ENCODE measurements at regions not wholly inside any gene's neighbourhood (a gene's known extent, or its start where the extent isn't known, plus 50 kb on each side); places are given as distances from the start of the nearest gene placed in this dataset.

GRCh38 chr5:107776506-107776905 is 105.8 kb upstream of the EFNA5 start (continued):
- no peak for TF ChIP-seq CREB5 (CRISPR knock-in tag; IDR thresholded peaks at IDR 0.05; ENCODE audit: low read depth)
- no peak for TF ChIP-seq GLIS3 (CRISPR knock-in tag; IDR thresholded peaks at IDR 0.05)
- TF ChIP-seq, protein P1, sequence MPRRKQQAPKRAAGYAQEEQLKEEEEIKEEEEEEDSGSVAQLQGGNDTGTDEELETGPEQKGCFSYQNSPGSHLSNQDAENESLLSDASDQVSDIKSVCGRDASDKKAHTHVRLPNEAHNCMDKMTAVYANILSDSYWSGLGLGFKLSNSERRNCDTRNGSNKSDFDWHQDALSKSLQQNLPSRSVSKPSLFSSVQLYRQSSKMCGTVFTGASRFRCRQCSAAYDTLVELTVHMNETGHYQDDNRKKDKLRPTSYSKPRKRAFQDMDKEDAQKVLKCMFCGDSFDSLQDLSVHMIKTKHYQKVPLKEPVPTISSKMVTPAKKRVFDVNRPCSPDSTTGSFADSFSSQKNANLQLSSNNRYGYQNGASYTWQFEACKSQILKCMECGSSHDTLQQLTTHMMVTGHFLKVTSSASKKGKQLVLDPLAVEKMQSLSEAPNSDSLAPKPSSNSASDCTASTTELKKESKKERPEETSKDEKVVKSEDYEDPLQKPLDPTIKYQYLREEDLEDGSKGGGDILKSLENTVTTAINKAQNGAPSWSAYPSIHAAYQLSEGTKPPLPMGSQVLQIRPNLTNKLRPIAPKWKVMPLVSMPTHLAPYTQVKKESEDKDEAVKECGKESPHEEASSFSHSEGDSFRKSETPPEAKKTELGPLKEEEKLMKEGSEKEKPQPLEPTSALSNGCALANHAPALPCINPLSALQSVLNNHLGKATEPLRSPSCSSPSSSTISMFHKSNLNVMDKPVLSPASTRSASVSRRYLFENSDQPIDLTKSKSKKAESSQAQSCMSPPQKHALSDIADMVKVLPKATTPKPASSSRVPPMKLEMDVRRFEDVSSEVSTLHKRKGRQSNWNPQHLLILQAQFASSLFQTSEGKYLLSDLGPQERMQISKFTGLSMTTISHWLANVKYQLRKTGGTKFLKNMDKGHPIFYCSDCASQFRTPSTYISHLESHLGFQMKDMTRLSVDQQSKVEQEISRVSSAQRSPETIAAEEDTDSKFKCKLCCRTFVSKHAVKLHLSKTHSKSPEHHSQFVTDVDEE (CRISPR knock-in tag; IDR thresholded peaks at IDR 0.05) = no peak

GRCh38 chr5:107774316-107774715 is 103.6 kb upstream of the EFNA5 start:
- TF ChIP-seq SNAI2 (CRISPR knock-in tag; IDR thresholded peaks at IDR 0.05) (no peak), CSRNP3 (CRISPR knock-in tag; IDR thresholded peaks at IDR 0.05) (no peak)
- no peak for ATAC-seq

- TF ChIP-seq CSRNP3 (CRISPR knock-in tag; IDR thresholded peaks at IDR 0.05) = no peak
- TF ChIP-seq ZFP30 (CRISPR knock-in tag; IDR thresholded peaks at IDR 0.05) = no peak
- no peak for TF ChIP-seq ZFP3 (CRISPR knock-in tag; IDR thresholded peaks at IDR 0.05)
- ATAC-seq = no peak
These were observed 102.7 kb upstream of the EFNA5 start for GRCh38 chr5:107773479-107773878.

GRCh38 chr5:107772418-107773310 is 101.9 kb upstream of the EFNA5 start:
- no peak for ATAC-seq
- TF ChIP-seq ESRRG (CRISPR knock-in tag; IDR thresholded peaks at IDR 0.05) (no peak), RARB (CRISPR knock-in tag; IDR thresholded peaks at IDR 0.05) (no peak), GLIS3 (CRISPR knock-in tag; IDR thresholded peaks at IDR 0.05) (no peak), BACH2 (CRISPR knock-in tag; IDR thresholded peaks at IDR 0.05; ENCODE audit: borderline replicate concordance) (no peak), ZC3H10 (CRISPR knock-in tag; IDR thresholded peaks at IDR 0.05) (no peak)
- TF ChIP-seq, protein P2, sequence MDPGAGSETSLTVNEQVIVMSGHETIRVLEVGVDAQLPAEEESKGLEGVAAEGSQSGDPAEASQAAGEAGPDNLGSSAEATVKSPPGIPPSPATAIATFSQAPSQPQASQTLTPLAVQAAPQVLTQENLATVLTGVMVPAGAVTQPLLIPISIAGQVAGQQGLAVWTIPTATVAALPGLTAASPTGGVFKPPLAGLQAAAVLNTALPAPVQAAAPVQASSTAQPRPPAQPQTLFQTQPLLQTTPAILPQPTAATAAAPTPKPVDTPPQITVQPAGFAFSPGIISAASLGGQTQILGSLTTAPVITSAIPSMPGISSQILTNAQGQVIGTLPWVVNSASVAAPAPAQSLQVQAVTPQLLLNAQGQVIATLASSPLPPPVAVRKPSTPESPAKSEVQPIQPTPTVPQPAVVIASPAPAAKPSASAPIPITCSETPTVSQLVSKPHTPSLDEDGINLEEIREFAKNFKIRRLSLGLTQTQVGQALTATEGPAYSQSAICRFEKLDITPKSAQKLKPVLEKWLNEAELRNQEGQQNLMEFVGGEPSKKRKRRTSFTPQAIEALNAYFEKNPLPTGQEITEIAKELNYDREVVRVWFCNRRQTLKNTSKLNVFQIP (CRISPR knock-in tag; IDR thresholded peaks at IDR 0.05; ENCODE audit: borderline replicate concordance, low read depth) = no peak

- no peak for ATAC-seq
- TF ChIP-seq ZNF8 (CRISPR knock-in tag; IDR thresholded peaks at IDR 0.05) = no peak
- TF ChIP-seq SNAI2 (CRISPR knock-in tag; IDR thresholded peaks at IDR 0.05) = no peak
- TF ChIP-seq ISL1 (CRISPR knock-in tag; IDR thresholded peaks at IDR 0.05) = no peak
These were observed 101.2 kb upstream of the EFNA5 start for GRCh38 chr5:107771926-107772325.

- no peak for ATAC-seq
- TF ChIP-seq ZNF565 (CRISPR knock-in tag; conservative IDR thresholded peaks at IDR 0.05; ENCODE audit: low read depth) (no peak), ZFP30 (CRISPR knock-in tag; IDR thresholded peaks at IDR 0.05) (no peak), ZC3H10 (CRISPR knock-in tag; IDR thresholded peaks at IDR 0.05) (no peak), ZFP3 (CRISPR knock-in tag; IDR thresholded peaks at IDR 0.05) (no peak), ZNF8 (CRISPR knock-in tag; IDR thresholded peaks at IDR 0.05) (no peak), CSRNP3 (CRISPR knock-in tag; IDR thresholded peaks at IDR 0.05) (no peak), TOX (CRISPR knock-in tag; IDR thresholded peaks at IDR 0.05; ENCODE audit: borderline replicate concordance) (no peak)
These were observed 99.3 kb upstream of the EFNA5 start for GRCh38 chr5:107770051-107770450.
